Medulla oblongata (tissue), 1 donor: ENCODE measurements at regions not wholly inside any gene's neighbourhood (a gene's known extent, or its start where the extent isn't known, plus 50 kb on each side); places are given as distances from the start of the nearest gene placed in this dataset.

ENCODE experiments used
- DNase-seq: peaks from one replicate; pipeline ENCODE4 v3.0.0-alpha.2; 2015; ENCODE audit errors: extremely low spot score

DNA sequence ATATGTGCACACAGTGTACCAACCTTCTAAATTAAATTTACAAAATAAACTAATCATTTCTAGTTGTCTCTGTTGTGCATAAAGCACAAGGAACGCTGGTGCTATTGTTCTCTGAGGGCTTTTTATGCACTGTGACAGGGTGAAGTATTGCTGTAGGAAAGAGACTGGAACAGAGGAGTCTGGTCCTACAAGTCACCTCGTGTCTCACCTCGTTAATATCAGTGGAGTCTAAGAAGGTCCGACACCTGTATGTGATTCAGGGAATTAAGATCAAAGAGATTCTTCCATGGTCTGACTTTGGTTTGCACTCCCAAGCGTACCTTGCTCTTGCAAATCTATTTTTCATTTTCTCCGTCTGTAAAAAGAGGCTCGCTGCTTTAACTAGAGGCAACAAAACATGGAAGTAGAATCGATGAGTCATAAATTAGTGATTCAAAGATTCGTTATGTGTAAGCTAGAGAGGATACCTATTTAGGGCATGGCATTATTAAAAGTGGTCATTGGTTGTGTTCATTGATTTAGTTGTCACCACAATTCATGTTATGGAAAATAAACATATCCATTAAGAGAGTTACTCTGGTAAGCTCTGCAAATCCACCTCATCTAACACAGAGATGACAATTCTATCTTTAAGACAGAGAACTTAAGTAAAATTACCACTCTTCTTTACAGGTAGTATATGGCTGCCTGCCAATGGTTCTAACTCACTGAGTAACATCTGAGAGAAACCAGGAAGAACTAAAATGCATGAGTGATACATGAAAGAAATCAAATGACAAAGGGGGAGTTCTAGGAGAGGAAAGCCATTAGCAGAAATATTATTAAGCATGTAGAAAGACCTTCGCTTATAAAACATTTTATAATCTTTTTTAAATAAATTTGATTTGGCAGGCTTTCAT, 219.4 kb upstream of the GBE1 start:
- no peak for DNase-seq

GRCh38 chr3:81974751-81975150, 213.3 kb upstream of the GBE1 start:
- no peak for DNase-seq

- no peak for DNase-seq
These were observed 207.2 kb upstream of the GBE1 start for GRCh38 chr3:81968658-81969057.

DNA sequence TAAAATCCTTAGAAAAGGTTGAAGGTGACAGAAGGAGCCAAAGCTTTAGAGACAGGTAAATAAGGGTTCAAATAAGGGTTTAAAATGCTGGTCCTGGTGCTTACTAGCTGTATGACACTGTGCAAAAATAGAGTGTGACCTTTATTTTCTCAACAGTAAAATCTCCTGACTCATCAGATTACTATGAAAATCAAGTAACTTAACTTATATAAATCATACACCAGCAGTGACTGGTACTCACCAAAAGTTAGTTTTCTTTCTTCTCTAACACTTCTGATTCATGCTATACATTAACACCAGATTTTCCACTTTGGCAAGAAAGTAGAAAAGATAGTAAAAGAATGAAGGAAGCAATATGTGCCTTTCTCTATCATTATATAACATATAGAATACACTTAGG, 205.9 kb upstream of the GBE1 start:
- DNase-seq = no peak

DNA sequence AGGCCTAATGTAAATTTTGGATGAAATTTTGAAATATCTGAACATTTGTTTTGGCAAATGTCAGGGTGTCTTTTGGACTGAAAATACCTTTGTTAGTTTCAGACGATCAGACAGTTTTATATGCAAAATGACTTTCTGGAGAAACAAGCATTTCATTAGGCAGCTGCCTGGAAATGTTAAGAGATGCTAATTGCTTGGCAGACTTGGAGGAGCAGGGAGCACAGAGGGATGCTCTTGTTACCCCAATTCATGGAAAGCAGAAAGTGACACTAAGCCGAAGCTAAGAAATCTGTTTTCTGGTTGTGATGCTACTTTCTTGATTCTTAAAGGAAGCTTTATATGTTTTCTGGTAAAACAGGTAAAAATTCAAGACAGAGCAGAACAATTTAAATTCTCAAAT, 204.3 kb upstream of the GBE1 start:
- DNase-seq = no peak

GRCh38 chr3:81962396-81962795, 201.0 kb upstream of the GBE1 start:
- no peak for DNase-seq

DNA sequence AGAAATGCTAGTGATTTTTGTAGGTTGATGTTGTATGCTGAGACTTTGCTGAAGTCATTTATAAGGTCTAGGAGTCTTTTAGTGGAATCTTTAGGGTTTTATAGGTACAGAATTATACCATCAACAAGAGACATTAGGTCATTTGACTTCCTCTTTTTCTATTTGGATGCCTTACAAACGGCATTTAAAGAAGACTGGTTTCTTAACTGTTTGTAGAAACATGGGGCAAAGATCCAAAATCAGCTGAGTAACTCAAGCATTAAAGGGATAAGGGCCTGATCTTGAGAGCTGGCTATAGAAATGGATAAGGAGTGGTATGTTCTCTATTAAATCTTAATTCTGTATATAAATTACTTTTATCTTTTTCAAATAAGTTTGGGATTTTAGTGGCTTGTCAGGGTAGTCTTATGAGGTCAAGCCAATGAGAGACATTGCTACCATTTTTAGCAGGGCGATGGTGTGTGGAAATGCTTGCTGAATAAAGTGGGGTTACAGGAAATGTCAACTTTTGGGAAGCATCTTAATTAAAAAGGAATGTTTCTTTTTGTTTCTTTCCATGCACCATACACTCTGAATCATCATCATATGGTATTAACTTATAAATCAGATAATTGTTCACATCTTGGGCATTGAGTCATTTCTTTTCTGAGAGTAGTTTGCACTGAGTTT, 197.7 kb upstream of the GBE1 start:
- no peak for DNase-seq

- DNase-seq = no peak
These were observed 194.4 kb upstream of the GBE1 start for GRCh38 chr3:81955878-81956277.

DNA sequence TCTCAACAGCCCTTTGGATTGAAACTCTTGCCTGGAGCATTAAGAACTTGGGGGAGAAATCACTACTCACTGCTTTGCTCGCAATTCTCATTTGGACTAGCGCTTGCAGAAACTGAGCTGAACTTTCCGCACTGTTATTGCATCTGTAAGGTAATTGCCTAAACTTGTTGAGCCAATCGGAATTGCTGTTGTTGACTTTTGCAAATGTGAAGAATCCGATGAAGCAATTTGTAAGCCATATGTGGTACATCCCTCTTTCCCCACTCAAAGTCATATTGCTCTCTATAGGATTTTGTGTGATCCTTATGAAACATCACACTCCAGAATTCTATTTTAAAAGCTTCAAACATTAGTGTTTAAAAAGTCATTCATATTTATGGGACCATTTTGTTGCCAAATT, 191.7 kb upstream of the GBE1 start:
- no peak for DNase-seq

GRCh38 chr3:81952141-81952540, 190.7 kb upstream of the GBE1 start:
- no peak for DNase-seq

- DNase-seq = no peak
These were observed 190.2 kb upstream of the GBE1 start for GRCh38 chr3:81951636-81952035.

GRCh38 chr3:81951106-81951505, 189.7 kb upstream of the GBE1 start:
- no peak for DNase-seq

DNA sequence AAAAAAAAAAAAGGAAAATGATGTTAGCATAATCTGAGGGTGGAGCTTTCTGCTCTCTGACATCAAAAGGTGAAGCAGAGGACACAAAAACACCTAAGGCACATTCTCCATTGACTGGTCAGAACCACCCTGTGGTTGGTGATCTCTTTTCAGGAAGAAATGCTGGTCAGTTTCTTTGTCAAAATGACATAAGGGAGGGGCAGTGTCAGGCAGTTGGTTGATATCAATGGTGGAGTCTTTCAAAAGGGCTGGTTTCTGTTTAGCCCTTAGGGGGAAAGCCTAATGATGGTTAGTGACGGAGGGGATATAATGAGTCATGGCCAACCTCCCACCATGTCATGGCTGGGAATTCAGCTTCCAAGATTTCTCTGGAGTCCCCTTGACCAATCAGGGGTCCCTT, 185.9 kb upstream of the GBE1 start:
- no peak for DNase-seq

GRCh38 chr3:81938681-81939080, 177.2 kb upstream of the GBE1 start:
- DNase-seq = no peak

DNA sequence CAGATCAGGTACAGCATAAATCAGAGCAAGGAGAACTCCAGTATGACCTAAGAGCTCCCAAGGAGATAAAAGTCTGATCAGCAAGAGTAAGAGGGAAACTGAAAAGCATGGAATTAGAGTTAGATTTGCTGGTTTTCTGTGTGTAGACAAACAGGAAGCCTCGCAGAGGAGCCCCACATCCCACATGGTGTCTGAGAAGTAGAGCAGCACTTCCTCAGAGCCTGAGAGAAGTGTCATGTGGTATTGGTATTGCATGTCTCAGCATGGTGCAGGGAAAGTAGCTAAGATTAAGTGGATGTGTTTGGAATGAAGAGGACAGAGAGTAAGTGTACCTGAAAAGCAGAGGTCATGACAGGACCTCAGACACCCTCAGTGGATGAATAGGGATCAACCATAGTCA, 175.4 kb upstream of the GBE1 start:
- peak; percentile 50 for DNase-seq

GRCh38 chr3:81932681-81933080, 171.2 kb upstream of the GBE1 start:
- DNase-seq = no peak

DNA sequence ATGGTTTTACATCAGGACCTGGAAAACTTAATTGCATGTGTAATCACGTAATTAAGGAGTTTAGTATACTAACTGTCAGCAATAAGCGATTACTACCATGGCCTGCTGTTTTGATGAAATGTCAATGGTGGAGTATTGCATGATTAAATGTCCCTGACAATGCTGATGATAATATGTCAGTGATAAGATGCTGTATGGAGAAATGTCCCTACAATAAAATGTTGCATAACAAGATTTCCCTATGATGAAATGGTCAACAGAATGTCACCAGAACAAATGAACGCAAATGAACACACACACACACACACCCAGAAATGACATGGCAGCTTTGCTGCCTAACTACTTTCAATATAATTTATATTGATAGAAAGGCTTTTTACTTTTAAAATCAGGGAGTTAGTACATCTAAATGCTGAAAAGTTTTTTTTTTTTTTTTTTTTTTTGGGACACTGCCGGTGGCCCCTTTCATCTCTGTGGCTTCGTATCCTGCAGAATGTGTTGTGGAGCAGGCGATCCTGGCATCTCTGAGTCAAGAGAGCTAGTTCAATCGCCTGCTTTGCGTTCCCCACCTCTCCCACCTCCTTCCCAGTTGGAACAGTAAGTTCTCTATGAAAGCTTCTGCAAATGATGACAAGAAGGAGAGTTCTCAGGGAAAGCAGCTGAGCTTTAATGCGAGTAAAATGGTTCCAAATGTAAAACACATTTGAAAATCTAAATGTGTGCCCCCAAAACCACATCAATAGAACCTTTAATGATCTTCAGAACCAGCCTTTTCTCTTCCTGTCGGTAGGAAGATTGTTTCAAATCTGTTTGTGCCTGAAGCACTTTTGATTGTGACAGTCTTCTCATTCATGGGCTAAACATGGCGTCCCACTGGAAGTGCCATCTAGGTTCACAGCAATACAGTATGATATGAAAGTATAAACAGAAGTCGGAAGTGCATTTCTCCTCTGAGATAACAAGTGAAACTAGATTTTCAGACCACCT, 170.1 kb upstream of the GBE1 start:
- no peak for DNase-seq

DNA sequence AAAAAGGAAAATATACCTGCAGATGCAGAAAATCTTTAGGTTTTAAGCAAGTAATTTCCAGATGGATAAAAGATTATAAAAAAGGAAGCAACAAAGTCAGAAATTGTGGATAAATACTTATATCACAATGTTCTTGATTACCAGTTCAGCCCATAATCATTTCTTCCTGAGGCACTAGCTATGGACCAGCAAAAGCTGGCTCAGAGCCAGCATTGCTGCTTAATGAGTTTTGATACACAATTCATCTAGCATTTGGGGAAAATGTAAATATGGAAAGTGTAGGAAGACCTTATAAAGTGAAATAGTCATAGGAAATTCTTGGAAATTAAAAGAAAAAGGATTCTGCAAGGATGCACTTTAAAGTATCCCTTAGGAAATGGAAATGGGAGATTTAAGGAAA, 168.3 kb upstream of the GBE1 start:
- DNase-seq = no peak

- no peak for DNase-seq
These were observed 166.4 kb upstream of the GBE1 start for GRCh38 chr3:81927811-81928210.

- DNase-seq = no peak
These were observed 163.9 kb upstream of the GBE1 start for GRCh38 chr3:81925385-81925784.

GRCh38 chr3:81923038-81923437, 161.6 kb upstream of the GBE1 start:
- DNase-seq = no peak

DNA sequence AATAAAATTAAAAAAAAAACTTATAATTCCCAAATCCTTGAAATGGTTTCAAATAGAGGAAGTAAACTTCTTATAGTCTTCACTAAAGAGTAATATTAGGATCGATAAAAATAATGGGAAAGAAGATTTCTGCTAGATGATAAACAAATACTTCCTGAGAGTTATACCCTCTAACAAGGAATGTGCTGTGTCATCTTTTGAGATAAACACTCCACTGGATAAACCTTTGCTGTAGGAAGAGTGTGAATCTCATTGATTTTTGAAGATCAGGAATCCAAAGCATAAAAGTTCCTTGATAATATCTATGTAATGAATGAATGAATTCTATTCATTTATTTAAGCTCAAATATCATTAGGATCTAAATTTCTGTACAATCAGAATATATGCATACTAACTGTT, 161.0 kb upstream of the GBE1 start:
- no peak for DNase-seq
